ENCODE measurements at regions not wholly inside any gene's neighbourhood (a gene's known extent, or its start where the extent isn't known, plus 50 kb on each side); places are given as distances from the start of the nearest gene placed in this dataset.

DNA sequence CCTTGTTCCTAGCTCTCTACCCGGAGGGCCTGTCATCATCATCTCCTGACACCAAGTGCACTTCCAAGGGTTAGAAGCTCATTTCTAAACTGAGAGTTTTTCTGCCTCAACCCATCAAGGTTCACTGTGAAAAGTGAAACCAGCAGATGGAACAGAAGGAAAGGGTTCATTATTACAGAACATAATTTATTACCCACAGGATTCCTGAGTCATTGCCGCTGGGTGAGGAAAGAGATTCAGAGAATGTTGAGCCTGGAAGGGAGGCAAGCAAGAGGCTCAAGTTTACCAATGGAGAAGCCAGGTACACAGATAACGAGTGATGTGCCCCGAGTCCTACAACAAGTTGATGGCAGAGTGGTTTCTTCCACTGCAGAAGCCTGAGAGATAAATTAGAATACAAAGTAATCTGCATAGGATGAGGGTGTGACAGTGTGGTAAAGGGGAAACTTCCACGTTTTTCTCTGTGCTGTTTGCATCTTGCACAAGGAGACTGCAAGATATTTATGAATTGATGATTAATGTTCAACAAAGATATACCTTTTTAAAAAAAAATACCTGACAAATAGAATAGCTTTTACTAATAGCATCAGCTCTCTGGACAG is 80.5 kb upstream of the SETMAR start:
- peaks cover 2 to 23% (median 15%) of the 10 kb centered on the region in 4 experiments for H3K4me1 ChIP-seq (ENCODE audit: control extremely low read depth in 1 of 4, control insufficient read depth in 4 of 4, insufficient read depth in 4 of 4, low read length in 3 of 4)
- H3K36me3 ChIP-seq (ENCODE audit: control insufficient read depth in 4 of 4, insufficient read depth in 4 of 4, low read length in 3 of 4) = no peaks in the 10 kb centered on the region
- H3K9me3 ChIP-seq (ENCODE audit: control extremely low read depth in 1 of 5, control insufficient read depth in 4 of 5, insufficient read depth in 2 of 5, low read depth in 1 of 5, low read length in 4 of 5) = no peaks in the 10 kb centered on the region
- peak overlapping the region in 5 of 7 experiments; percentile 19 to 71 (median 42) for H3K4me3 ChIP-seq (ENCODE audit: control insufficient read depth in 1 of 7, extremely low read depth in 1 of 7, insufficient read depth in 4 of 7, low read depth in 2 of 7, low read length in 6 of 7)
- ChIA-PET POLR2A (no interaction called here), CTCF (interaction anchor here (1.4 kb wide), 1 partner anchor 10 kb away, joined by 7 read pairs; no protein-coding TSS in a partner anchor)
- DNase-seq = peak; percentile 50 to 77 (median 74)
- H3K27me3 ChIP-seq (replicated peaks in 2 of 5; ENCODE audit: control insufficient read depth in 4 of 5, insufficient read depth in 5 of 5, low read length in 4 of 5) = no peaks in the 10 kb centered on the region
- peak overlapping the region in 1 of 2 experiments; percentile 56 for H3K27ac ChIP-seq (ENCODE audit: insufficient read depth in 1 of 2, low read depth in 1 of 2, low read length in 2 of 2, poor library complexity in 1 of 2, severe bottlenecking in 2 of 2)
- WGBS (ENCODE audit: insufficient coverage) = 0% methylated on average over 2 of the region's 5 CpGs

DNA sequence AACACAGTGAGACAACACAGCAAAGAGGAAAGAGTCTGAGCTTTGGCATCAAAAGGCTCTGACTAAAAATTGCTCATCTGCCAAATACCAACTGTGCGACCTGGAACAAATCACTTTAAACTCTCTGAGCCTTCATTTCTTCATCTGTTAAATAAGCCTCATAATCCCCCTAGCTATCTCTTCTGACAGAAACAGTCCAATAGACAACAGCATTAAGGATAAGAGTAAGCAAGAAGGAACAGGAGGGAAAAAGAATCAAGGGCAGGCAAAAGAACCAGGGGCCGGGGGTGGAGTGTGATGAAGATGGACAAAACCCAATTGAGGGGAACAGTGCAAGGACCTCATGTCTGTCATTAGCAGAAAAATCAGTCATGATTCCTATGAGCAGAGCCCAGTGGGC is 79.4 kb upstream of the SETMAR start:
- Histone ChIP-seq H3K36me3 (ENCODE audit: control insufficient read depth in 4 of 4, insufficient read depth in 4 of 4, low read length in 3 of 4) (no peaks in the 10 kb centered on the region), H3K27me3 (replicated peaks in 2 of 5; ENCODE audit: control insufficient read depth in 4 of 5, insufficient read depth in 5 of 5, low read length in 4 of 5) (no peaks in the 10 kb centered on the region), H3K4me3 (ENCODE audit: control insufficient read depth in 1 of 7, extremely low read depth in 1 of 7, insufficient read depth in 4 of 7, low read depth in 2 of 7, low read length in 6 of 7) (no peak overlapping the region), H3K27ac (ENCODE audit: insufficient read depth in 1 of 2, low read depth in 1 of 2, low read length in 2 of 2, poor library complexity in 1 of 2, severe bottlenecking in 2 of 2) (no peak overlapping the region), H3K4me1 (ENCODE audit: control extremely low read depth in 1 of 4, control insufficient read depth in 4 of 4, insufficient read depth in 4 of 4, low read length in 3 of 4) (peaks cover 2 to 23% (median 15%) of the 10 kb centered on the region in 4 experiments), H3K9me3 (ENCODE audit: control extremely low read depth in 1 of 5, control insufficient read depth in 4 of 5, insufficient read depth in 2 of 5, low read depth in 1 of 5, low read length in 4 of 5) (no peaks in the 10 kb centered on the region)
- CTCF ChIA-PET = no interaction called here
- no peak for DNase-seq
- POLR2A ChIA-PET = no interaction called here
- WGBS (ENCODE audit: insufficient coverage) = 100% methylated on average over 1 of the region's 2 CpGs

- Histone ChIP-seq H3K36me3 (ENCODE audit: control insufficient read depth in 4 of 4, insufficient read depth in 4 of 4, low read length in 3 of 4) (no peaks in the 10 kb centered on the region), H3K27me3 (replicated peaks in 2 of 5; ENCODE audit: control insufficient read depth in 4 of 5, insufficient read depth in 5 of 5, low read length in 4 of 5) (no peaks in the 10 kb centered on the region), H3K4me3 (ENCODE audit: control insufficient read depth in 1 of 7, extremely low read depth in 1 of 7, insufficient read depth in 4 of 7, low read depth in 2 of 7, low read length in 6 of 7) (no peak overlapping the region), H3K9me3 (ENCODE audit: control extremely low read depth in 1 of 5, control insufficient read depth in 4 of 5, insufficient read depth in 2 of 5, low read depth in 1 of 5, low read length in 4 of 5) (no peaks in the 10 kb centered on the region), H3K4me1 (ENCODE audit: control extremely low read depth in 1 of 4, control insufficient read depth in 4 of 4, insufficient read depth in 4 of 4, low read length in 3 of 4) (peaks cover 2 to 23% (median 15%) of the 10 kb centered on the region in 4 experiments), H3K27ac (ENCODE audit: insufficient read depth in 1 of 2, low read depth in 1 of 2, low read length in 2 of 2, poor library complexity in 1 of 2, severe bottlenecking in 2 of 2) (no peak overlapping the region)
- POLR2A ChIA-PET = no interaction called here
- CTCF ChIA-PET = no interaction called here
- DNase-seq = no peak
These were observed 78.8 kb upstream of the SETMAR start for GRCh38 chr3:4224331-4224730.

- H3K27ac ChIP-seq (ENCODE audit: insufficient read depth in 1 of 2, low read depth in 1 of 2, low read length in 2 of 2, poor library complexity in 1 of 2, severe bottlenecking in 2 of 2) = no peak overlapping the region
- peaks cover 2 to 22% (median 15%) of the 10 kb centered on the region in 4 experiments for H3K4me1 ChIP-seq (ENCODE audit: control extremely low read depth in 1 of 4, control insufficient read depth in 4 of 4, insufficient read depth in 4 of 4, low read length in 3 of 4)
- H3K36me3 ChIP-seq (ENCODE audit: control insufficient read depth in 4 of 4, insufficient read depth in 4 of 4, low read length in 3 of 4) = no peaks in the 10 kb centered on the region
- POLR2A ChIA-PET = no interaction called here
- CTCF ChIA-PET = no interaction called here
- DNase-seq = peak in 2 of 3 donors; percentile 46
- H3K9me3 ChIP-seq (ENCODE audit: control extremely low read depth in 1 of 5, control insufficient read depth in 4 of 5, insufficient read depth in 2 of 5, low read depth in 1 of 5, low read length in 4 of 5) = no peaks in the 10 kb centered on the region
- H3K4me3 ChIP-seq (ENCODE audit: control insufficient read depth in 1 of 7, extremely low read depth in 1 of 7, insufficient read depth in 4 of 7, low read depth in 2 of 7, low read length in 6 of 7) = no peak overlapping the region
- H3K27me3 ChIP-seq (replicated peaks in 2 of 5; ENCODE audit: control insufficient read depth in 4 of 5, insufficient read depth in 5 of 5, low read length in 4 of 5) = no peaks in the 10 kb centered on the region
These were observed 78.1 kb upstream of the SETMAR start for GRCh38 chr3:4225005-4225471.

DNA sequence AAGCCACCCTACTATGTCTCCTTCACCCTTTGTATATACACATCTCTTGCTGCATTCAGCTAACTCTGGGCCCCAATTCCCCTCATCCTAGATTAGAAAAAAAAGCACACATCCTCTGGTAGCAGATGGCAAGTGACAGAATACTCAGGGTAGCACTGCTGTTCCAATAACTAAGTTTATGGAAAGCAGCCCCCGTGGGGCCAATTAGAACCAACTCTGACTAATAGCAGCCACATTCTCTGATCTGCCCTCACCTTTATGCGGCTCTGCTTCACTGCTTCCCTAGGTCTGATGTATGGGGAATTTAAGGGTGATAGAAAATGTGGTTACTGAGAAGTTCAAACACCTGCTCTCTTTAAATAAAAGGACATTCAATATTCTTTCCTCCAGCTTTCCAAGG is 74.9 kb upstream of the SETMAR start:
- ChIA-PET CTCF (interaction anchor here (0.7 kb wide), 1 partner anchor 43 kb away, joined by 3 read pairs; no protein-coding TSS in a partner anchor), POLR2A (no interaction called here)
- Histone ChIP-seq H3K4me3 (ENCODE audit: control insufficient read depth in 1 of 7, extremely low read depth in 1 of 7, insufficient read depth in 4 of 7, low read depth in 2 of 7, low read length in 6 of 7) (no peak overlapping the region), H3K4me1 (ENCODE audit: control extremely low read depth in 1 of 4, control insufficient read depth in 4 of 4, insufficient read depth in 4 of 4, low read length in 3 of 4) (peaks cover 1 to 14% (median 4%) of the 10 kb centered on the region in 4 experiments), H3K36me3 (ENCODE audit: control insufficient read depth in 4 of 4, insufficient read depth in 4 of 4, low read length in 3 of 4) (no peaks in the 10 kb centered on the region), H3K27me3 (replicated peaks in 2 of 5; ENCODE audit: control insufficient read depth in 4 of 5, insufficient read depth in 5 of 5, low read length in 4 of 5) (no peaks in the 10 kb centered on the region), H3K27ac (ENCODE audit: insufficient read depth in 1 of 2, low read depth in 1 of 2, low read length in 2 of 2, poor library complexity in 1 of 2, severe bottlenecking in 2 of 2) (no peak overlapping the region), H3K9me3 (ENCODE audit: control extremely low read depth in 1 of 5, control insufficient read depth in 4 of 5, insufficient read depth in 2 of 5, low read depth in 1 of 5, low read length in 4 of 5) (no peaks in the 10 kb centered on the region)
- no CpG with 5 or more reads among the region's 2 CpGs for WGBS (ENCODE audit: insufficient coverage)
- DNase-seq = no peak

DNA sequence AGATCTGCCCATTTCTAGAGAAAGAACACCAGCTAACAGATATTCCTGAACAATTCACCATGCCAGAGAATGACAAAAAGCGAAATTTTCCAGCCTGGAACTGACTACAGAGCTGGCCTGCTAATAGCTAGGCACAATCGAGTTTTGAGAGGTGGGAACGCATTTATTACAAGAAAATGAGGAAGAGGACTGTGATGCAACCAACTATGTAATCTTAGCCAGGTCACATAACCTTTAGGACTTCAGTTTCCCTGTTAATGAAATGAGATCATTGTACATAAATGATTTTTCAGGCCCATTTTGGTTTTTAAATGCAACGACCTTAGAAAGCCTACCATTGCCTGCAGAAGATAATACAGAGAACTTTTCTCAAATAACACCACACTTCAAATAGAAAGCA is 72.1 kb upstream of the SETMAR start:
- H3K36me3 ChIP-seq (ENCODE audit: control insufficient read depth in 4 of 4, insufficient read depth in 4 of 4, low read length in 3 of 4) = no peaks in the 10 kb centered on the region
- DNase-seq = no peak
- CTCF ChIA-PET = no interaction called here
- WGBS (ENCODE audit: insufficient coverage) = 92% methylated on average over 3 of the region's 4 CpGs
- H3K27me3 ChIP-seq (replicated peaks in 2 of 5; ENCODE audit: control insufficient read depth in 4 of 5, insufficient read depth in 5 of 5, low read length in 4 of 5) = no peaks in the 10 kb centered on the region
- H3K4me3 ChIP-seq (ENCODE audit: control insufficient read depth in 1 of 7, extremely low read depth in 1 of 7, insufficient read depth in 4 of 7, low read depth in 2 of 7, low read length in 6 of 7) = no peak overlapping the region
- no peaks in the 10 kb centered on the region for H3K9me3 ChIP-seq (ENCODE audit: control extremely low read depth in 1 of 5, control insufficient read depth in 4 of 5, insufficient read depth in 2 of 5, low read depth in 1 of 5, low read length in 4 of 5)
- POLR2A ChIA-PET = no interaction called here
- no peak overlapping the region for H3K27ac ChIP-seq (ENCODE audit: insufficient read depth in 1 of 2, low read depth in 1 of 2, low read length in 2 of 2, poor library complexity in 1 of 2, severe bottlenecking in 2 of 2)
- H3K4me1 ChIP-seq (ENCODE audit: control extremely low read depth in 1 of 4, control insufficient read depth in 4 of 4, insufficient read depth in 4 of 4, low read length in 3 of 4) = peaks cover 21 to 34% (median 22%) of the 10 kb centered on the region in 4 experiments

GRCh38 chr3:4232798-4233197 is 70.4 kb upstream of the SETMAR start:
- Histone ChIP-seq H3K27ac (ENCODE audit: insufficient read depth in 1 of 2, low read depth in 1 of 2, low read length in 2 of 2, poor library complexity in 1 of 2, severe bottlenecking in 2 of 2) (no peak overlapping the region), H3K4me1 (ENCODE audit: control extremely low read depth in 1 of 4, control insufficient read depth in 4 of 4, insufficient read depth in 4 of 4, low read length in 3 of 4) (peaks cover 21 to 35% (median 22%) of the 10 kb centered on the region in 4 experiments), H3K36me3 (ENCODE audit: control insufficient read depth in 4 of 4, insufficient read depth in 4 of 4, low read length in 3 of 4) (no peaks in the 10 kb centered on the region), H3K4me3 (ENCODE audit: control insufficient read depth in 1 of 7, extremely low read depth in 1 of 7, insufficient read depth in 4 of 7, low read depth in 2 of 7, low read length in 6 of 7) (no peak overlapping the region), H3K27me3 (replicated peaks in 2 of 5; ENCODE audit: control insufficient read depth in 4 of 5, insufficient read depth in 5 of 5, low read length in 4 of 5) (no peaks in the 10 kb centered on the region), H3K9me3 (ENCODE audit: control extremely low read depth in 1 of 5, control insufficient read depth in 4 of 5, insufficient read depth in 2 of 5, low read depth in 1 of 5, low read length in 4 of 5) (peaks cover 0 to 10% (median 3%) of the 10 kb centered on the region in 5 experiments)
- ChIA-PET CTCF (interaction anchor here (1.6 kb wide), 1 partner anchor 10 kb away, joined by 7 read pairs; no protein-coding TSS in a partner anchor), POLR2A (no interaction called here)
- 100% methylated on average over 2 of the region's 3 CpGs for WGBS (ENCODE audit: insufficient coverage)
- DNase-seq = no peak
